Suprapubic skin (tissue), 4 donors: ENCODE measurements at regions not wholly inside any gene's neighbourhood (a gene's known extent, or its start where the extent isn't known, plus 50 kb on each side); places are given as distances from the start of the nearest gene placed in this dataset.

Source experiments
- DNase-seq, 2 donors: peaks; one replicate each; pipeline ENCODE4 v3.0.0-alpha.2; 2019; ENCODE audit warnings: low spot score in 2 of 2
- H3K27ac ChIP-seq: fragments of 200-600 bp; sonication (generic); one replicate; pipeline ENCODE4 v1.5.1; 2019
- H3K27me3 ChIP-seq: fragments of 200-600 bp; sonication (generic); one replicate; pipeline ENCODE4 v1.5.1; 2019
- H3K36me3 ChIP-seq: fragments of 200-600 bp; sonication (generic); one replicate; pipeline ENCODE4 v1.5.1; 2019
- H3K4me1 ChIP-seq: fragments of 200-600 bp; sonication (generic); one replicate; pipeline ENCODE4 v1.5.1; 2019
- H3K4me3 ChIP-seq: fragments of 200-600 bp; sonication (generic); one replicate; pipeline ENCODE4 v1.5.1; 2019; ENCODE audit warnings: mild to moderate bottlenecking
- H3K9me3 ChIP-seq: fragments of 200-600 bp; sonication (generic); one replicate; pipeline ENCODE4 v1.5.1; 2019
- EP300 ChIP-seq: sonication (generic); formaldehyde crosslinking; IDR thresholded peaks from one replicate; pipeline ENCODE4 v1.6.1; 2017; ENCODE audit warnings: antibody characterized with exemption
- POLR2A ChIP-seq, 2 donors: fragments of 450-650 bp; IDR thresholded peaks; one replicate each; pipeline ENCODE4 v1.6.1; 2017; ENCODE audit warnings: antibody characterized with exemption in 2 of 2, mild to moderate bottlenecking in 2 of 2, moderate library complexity in 2 of 2
- POLR2AphosphoS5 ChIP-seq, 3 donors: sonication (generic); formaldehyde crosslinking; IDR thresholded peaks; one replicate each; pipeline ENCODE4 v1.6.1; 2017; ENCODE audit warnings: antibody characterized with exemption in 3 of 3
- WGBS: methylation state at CpG from one replicate; pipeline ENCODE4 v1.1.5; 2018; 5-methylcytosine and 5-hydroxymethylcytosine counted together
- TF ChIP-seq, protein P1 (sequence below), 2 donors: fragments of 200-600 bp in 1 of 2; fragments of 450-650 bp in 1 of 2; sonication (generic) in 1 of 2; IDR thresholded peaks; one replicate each; pipeline ENCODE4 v1.5.1; 2016 to 2019; ENCODE audit warnings: antibody characterized with exemption in 2 of 2, mild to moderate bottlenecking in 1 of 2, moderate library complexity in 1 of 2

DNA sequence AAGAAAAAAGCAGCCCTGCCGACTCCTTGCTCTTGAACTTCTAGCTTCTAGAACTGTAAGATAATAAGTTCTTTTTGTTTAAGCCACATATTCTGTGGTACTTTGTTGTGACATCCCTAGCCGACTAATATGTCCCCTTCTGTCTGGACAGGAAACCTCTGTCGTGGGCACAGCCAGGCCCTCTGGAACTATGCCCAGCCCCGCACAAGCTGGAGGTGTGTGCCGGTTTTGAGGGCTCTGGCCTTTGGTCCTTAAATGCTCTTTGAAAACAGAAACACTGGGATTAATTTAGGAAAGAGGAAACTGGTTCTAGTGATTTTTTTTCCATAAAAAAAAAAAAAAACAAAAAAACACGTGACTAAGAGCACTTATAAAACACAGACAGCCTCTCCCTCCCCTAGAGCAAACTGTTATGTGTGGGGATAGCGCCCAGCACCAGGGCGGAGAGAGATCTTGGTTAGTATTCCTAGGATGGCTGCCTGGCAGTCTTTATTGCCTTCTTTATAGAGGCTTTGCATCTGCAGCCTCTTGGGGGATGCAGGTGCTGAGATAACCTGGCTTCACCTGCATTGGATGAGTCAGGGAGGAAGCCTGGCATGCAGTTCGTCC lies 244.3 kb downstream of the NFATC2 start:
- WGBS = 53% methylated on average over 9 of the region's 9 CpGs
- no peaks in the 10 kb centered on the region for H3K27me3 ChIP-seq

DNA sequence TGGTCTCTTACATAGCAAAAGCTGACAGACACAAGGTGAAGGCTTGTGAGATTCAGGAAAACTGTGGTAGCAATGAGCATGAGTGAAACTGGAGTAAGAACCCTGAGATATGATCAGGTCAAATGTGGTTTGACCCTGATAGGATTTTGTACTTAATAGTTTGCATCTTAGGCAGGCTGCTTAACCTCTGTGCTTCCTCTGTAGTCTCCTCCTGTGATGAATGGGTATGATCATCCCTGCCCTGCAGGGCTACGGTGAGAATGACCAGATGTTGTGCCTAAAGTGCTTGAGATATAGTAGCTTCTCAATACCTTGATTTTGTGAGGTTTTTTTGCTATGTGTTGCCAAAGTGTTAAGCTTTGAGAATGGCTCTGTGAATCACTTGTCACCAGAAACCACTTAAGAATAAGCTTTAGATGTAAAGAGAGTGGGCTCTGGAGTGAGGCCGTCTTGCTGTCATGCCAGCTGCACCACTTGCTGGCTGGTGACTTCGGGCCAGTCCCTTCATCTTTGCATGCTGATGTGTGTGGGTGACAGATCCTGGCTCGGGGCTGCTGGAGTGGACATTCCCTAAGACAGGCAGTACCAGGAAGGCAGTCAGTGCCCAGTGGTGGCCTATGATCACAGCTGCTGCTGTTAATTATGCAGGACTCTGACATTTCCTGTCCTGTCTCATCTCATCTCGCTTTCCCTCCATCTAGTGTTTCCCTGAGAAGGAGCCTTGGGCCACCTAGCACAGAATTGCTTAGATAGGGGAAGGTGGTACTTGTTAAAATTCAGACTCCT lies 254.7 kb downstream of the NFATC2 start:
- DNase-seq = no peak
- H3K27ac ChIP-seq = no peak overlapping the region
- 76% methylated on average over 4 of the region's 5 CpGs for WGBS
- no peak for TF ChIP-seq EP300
- TF ChIP-seq POLR2A (IDR thresholded peaks at IDR 0.05) = no peak
- TF ChIP-seq, protein P1, sequence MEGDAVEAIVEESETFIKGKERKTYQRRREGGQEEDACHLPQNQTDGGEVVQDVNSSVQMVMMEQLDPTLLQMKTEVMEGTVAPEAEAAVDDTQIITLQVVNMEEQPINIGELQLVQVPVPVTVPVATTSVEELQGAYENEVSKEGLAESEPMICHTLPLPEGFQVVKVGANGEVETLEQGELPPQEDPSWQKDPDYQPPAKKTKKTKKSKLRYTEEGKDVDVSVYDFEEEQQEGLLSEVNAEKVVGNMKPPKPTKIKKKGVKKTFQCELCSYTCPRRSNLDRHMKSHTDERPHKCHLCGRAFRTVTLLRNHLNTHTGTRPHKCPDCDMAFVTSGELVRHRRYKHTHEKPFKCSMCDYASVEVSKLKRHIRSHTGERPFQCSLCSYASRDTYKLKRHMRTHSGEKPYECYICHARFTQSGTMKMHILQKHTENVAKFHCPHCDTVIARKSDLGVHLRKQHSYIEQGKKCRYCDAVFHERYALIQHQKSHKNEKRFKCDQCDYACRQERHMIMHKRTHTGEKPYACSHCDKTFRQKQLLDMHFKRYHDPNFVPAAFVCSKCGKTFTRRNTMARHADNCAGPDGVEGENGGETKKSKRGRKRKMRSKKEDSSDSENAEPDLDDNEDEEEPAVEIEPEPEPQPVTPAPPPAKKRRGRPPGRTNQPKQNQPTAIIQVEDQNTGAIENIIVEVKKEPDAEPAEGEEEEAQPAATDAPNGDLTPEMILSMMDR (IDR thresholded peaks at IDR 0.05) = no peak
- no peak for TF ChIP-seq POLR2AphosphoS5 (IDR thresholded peaks at IDR 0.05)
- peaks cover 4% of the 10 kb centered on the region for H3K27me3 ChIP-seq
- no peaks in the 10 kb centered on the region for H3K36me3 ChIP-seq
- no peaks in the 10 kb centered on the region for H3K9me3 ChIP-seq
- H3K4me1 ChIP-seq = no peaks in the 10 kb centered on the region
- H3K4me3 ChIP-seq = no peak overlapping the region

More for the DNA sequence above, 244.3 kb downstream of the NFATC2 start:
- Histone ChIP-seq H3K27ac (no peak overlapping the region), H3K4me3 (no peak overlapping the region), H3K9me3 (no peaks in the 10 kb centered on the region), H3K4me1 (no peaks in the 10 kb centered on the region), H3K36me3 (no peaks in the 10 kb centered on the region)
- TF ChIP-seq EP300 (no peak), POLR2AphosphoS5 (IDR thresholded peaks at IDR 0.05) (no peak), POLR2A (IDR thresholded peaks at IDR 0.05) (no peak)
- TF ChIP-seq, protein P1 (IDR thresholded peaks at IDR 0.05) = no peak
- no peak for DNase-seq

DNA sequence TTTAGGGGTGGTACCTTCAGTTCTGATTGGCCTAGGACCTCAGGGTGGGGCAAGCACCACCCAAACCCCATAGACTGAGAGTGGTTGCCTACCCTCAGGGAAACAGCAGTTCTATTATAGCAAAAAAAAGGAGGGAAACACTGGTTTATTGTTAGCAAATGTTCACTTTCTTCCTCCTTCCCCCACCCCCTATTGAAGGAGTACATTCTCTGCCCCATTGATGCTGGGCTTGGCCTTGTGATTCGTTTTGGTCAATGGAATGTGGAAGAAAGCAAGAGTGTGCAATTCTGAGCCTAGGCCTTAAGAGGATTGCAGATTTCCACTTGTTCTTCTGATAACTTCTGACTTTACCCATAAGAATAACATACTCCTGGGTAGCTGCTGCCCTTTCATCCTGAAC lies 255.8 kb downstream of the NFATC2 start:
- Histone ChIP-seq H3K4me1 (no peaks in the 10 kb centered on the region), H3K36me3 (no peaks in the 10 kb centered on the region), H3K27me3 (peaks cover 4% of the 10 kb centered on the region), H3K4me3 (no peak overlapping the region), H3K9me3 (no peaks in the 10 kb centered on the region), H3K27ac (no peak overlapping the region)
- 36% methylated on average over 1 of the region's 1 CpG for WGBS
- TF ChIP-seq, protein P1 (IDR thresholded peaks at IDR 0.05) = no peak
- TF ChIP-seq EP300 = no peak
- TF ChIP-seq POLR2AphosphoS5 (IDR thresholded peaks at IDR 0.05) = no peak
- no peak for TF ChIP-seq POLR2A (IDR thresholded peaks at IDR 0.05)
- DNase-seq = no peak

DNA sequence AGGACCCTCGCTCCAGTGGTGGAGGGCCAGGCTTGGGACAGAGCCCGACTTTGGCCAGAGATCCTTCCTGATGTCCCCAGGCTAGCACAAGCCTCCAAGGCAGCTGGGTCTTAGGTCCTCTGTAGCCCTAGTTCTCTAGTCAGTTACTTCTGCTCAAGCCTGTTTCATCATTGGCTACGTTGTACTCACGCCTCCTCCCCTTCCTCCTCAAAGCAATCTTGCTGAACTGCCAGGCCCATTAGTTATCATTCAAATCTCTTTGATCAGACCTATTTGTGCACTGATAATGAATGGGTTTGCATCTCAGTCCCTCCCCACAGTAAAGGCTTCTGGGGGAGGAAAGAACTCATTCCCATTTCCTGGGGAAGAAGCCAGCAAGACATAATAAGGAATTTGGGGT lies 256.8 kb downstream of the NFATC2 start:
- WGBS = 47% methylated on average over 4 of the region's 4 CpGs
- DNase-seq = no peak
- H3K4me3 ChIP-seq = no peak overlapping the region
- H3K36me3 ChIP-seq = no peaks in the 10 kb centered on the region
- H3K27me3 ChIP-seq = peaks cover 4% of the 10 kb centered on the region
- H3K27ac ChIP-seq = no peak overlapping the region
- H3K9me3 ChIP-seq = no peaks in the 10 kb centered on the region
- TF ChIP-seq POLR2AphosphoS5 (IDR thresholded peaks at IDR 0.05) = no peak
- TF ChIP-seq POLR2A (IDR thresholded peaks at IDR 0.05) = no peak
- TF ChIP-seq EP300 = no peak
- TF ChIP-seq, protein P1 (IDR thresholded peaks at IDR 0.05) = no peak
- H3K4me1 ChIP-seq = no peaks in the 10 kb centered on the region

DNA sequence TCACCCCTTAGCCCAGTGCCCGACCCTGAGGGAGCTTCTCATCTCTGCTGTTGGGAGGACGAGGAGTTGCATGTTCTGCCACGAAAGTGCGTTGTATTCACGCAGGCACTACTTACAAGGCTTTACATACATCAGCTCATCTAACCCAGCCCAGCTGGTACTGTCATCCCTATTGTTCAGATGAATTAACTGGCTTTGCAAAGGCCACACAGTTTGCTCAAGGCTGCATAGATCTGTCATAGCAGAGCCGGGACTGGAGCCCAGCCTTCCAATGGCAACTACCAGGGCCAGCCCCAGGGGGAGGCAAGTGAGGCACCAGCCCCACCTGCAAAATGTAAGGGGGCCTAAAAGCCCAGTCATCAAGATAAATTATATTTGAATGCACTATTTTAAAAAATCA lies 257.6 kb downstream of the NFATC2 start:
- no peaks in the 10 kb centered on the region for H3K9me3 ChIP-seq
- H3K36me3 ChIP-seq = no peaks in the 10 kb centered on the region
- no peak for DNase-seq
- H3K27me3 ChIP-seq = peaks cover 2% of the 10 kb centered on the region
- 85% methylated on average over 6 of the region's 6 CpGs for WGBS
- no peaks in the 10 kb centered on the region for H3K4me1 ChIP-seq
- no peak overlapping the region for H3K4me3 ChIP-seq
- TF ChIP-seq EP300 = no peak
- TF ChIP-seq POLR2AphosphoS5 (IDR thresholded peaks at IDR 0.05) = no peak
- TF ChIP-seq, protein P1 (IDR thresholded peaks at IDR 0.05) = no peak
- TF ChIP-seq POLR2A (IDR thresholded peaks at IDR 0.05) = no peak
- H3K27ac ChIP-seq = no peak overlapping the region
